HEK293T (cell line): ENCODE measurements at regions not wholly inside any gene's neighbourhood (a gene's known extent, or its start where the extent isn't known, plus 50 kb on each side); places are given as distances from the start of the nearest gene placed in this dataset.

Experiments used
- CTCF ChIA-PET: fragments of 350-600 bp; formaldehyde crosslinking; extraction: SDS; loops from one replicate; lab custom pipeline; 2021; ENCODE audit warnings: antibody characterized with exemption, inconsistent platforms; lab: Yijun Ruan, JAX
- POLR2A ChIA-PET: fragments of 350-600 bp; formaldehyde crosslinking; extraction: SDS; loops from one replicate; lab custom pipeline; 2020; ENCODE audit warnings: antibody characterized with exemption, inconsistent platforms; lab: Yijun Ruan, JAX
- DNase-seq: peaks from one replicate; pipeline ENCODE4 v3.0.0; 2012; ENCODE audit warnings: mixed read lengths; ENCODE audit errors: extremely low spot score
- ARNT ChIP-seq: fragments of 450-650 bp; IDR thresholded peaks from 2 replicates; pipeline ENCODE4 v1.6.1; 2017; ENCODE audit warnings: mild to moderate bottlenecking
- BHLHE40 ChIP-seq: fragments of 450-650 bp; IDR thresholded peaks from 2 replicates; pipeline ENCODE4 v1.6.1; 2016; ENCODE audit warnings: mild to moderate bottlenecking, moderate library complexity, borderline replicate concordance
- CTBP1 ChIP-seq: fragments of 450-650 bp; IDR thresholded peaks from 2 replicates; pipeline ENCODE4 v1.6.1; 2016; ENCODE audit warnings: borderline replicate concordance
- ELF4 ChIP-seq: fragments of 450-650 bp; IDR thresholded peaks from 2 replicates; pipeline ENCODE4 v1.6.1; 2017; ENCODE audit warnings: antibody characterized with exemption
- FOXA1 ChIP-seq: fragments of 450-650 bp; IDR thresholded peaks from 2 replicates; pipeline ENCODE4 v1.6.1; 2016; ENCODE audit warnings: mild to moderate bottlenecking
- FOXK2 ChIP-seq: fragments of 450-650 bp; IDR thresholded peaks from 2 replicates; pipeline ENCODE4 v1.6.1; 2016; ENCODE audit warnings: mild to moderate bottlenecking
- FOXM1 ChIP-seq: fragments of 450-650 bp; IDR thresholded peaks from 2 replicates; pipeline ENCODE4 v1.6.1; 2017; ENCODE audit warnings: mild to moderate bottlenecking, borderline replicate concordance
- HDGF ChIP-seq: fragments of 450-650 bp; IDR thresholded peaks from 2 replicates; pipeline ENCODE4 v1.6.1; 2017; ENCODE audit warnings: antibody characterized with exemption, borderline replicate concordance
- L3MBTL2 ChIP-seq: fragments of 450-650 bp; conservative IDR thresholded peaks from 2 replicates; pipeline ENCODE4 v1.6.1; 2016; ENCODE audit warnings: mild to moderate bottlenecking
- LEF1 ChIP-seq: fragments of 450-650 bp; IDR thresholded peaks from 2 replicates; pipeline ENCODE4 v1.6.1; 2017; ENCODE audit warnings: mild to moderate bottlenecking, borderline replicate concordance
- NFRKB ChIP-seq: fragments of 450-650 bp; IDR thresholded peaks from 2 replicates; pipeline ENCODE4 v1.6.1; 2016; ENCODE audit warnings: mild to moderate bottlenecking, moderate library complexity
- SP1 ChIP-seq: fragments of 450-650 bp; IDR thresholded peaks from 2 replicates; pipeline ENCODE4 v1.6.1; 2017
- SUZ12 ChIP-seq: fragments of 450-650 bp; IDR thresholded peaks from 2 replicates; pipeline ENCODE4 v1.6.1; 2016; ENCODE audit warnings: mild to moderate bottlenecking
- TARDBP ChIP-seq: fragments of 450-650 bp; IDR thresholded peaks from 2 replicates; pipeline ENCODE4 v1.6.1; 2016
- ZNF384 ChIP-seq: fragments of 450-650 bp; IDR thresholded peaks from 2 replicates; pipeline ENCODE4 v1.6.1; 2016
- TF ChIP-seq, protein P1 (sequence below): fragments of 450-650 bp; IDR thresholded peaks from 2 replicates; pipeline ENCODE4 v1.6.1; 2016

DNA sequence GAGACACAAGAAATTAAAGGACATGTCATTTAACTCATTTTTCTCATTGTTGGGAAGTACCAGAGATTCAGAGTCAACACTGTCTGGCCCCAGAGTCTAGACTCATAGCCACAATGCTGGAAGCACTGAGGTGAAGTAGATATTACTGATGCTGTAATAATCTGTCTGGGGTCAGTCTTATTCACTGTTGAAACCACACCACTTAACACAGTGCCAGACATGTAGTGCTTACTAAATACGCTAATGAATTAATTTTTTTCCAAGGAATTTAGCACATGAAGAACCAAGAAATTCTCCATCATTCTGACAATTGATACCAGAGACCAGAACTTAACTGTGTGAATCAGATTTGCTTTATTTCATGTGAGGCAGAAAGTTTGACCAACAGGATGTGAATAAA is 150.8 kb upstream of the STAC start:
- POLR2A ChIA-PET = no interaction called here
- TF ChIP-seq ARNT = no peak
- no peak for TF ChIP-seq LEF1
- no peak for TF ChIP-seq SP1
- TF ChIP-seq FOXA1 = no peak
- TF ChIP-seq NFRKB = no peak
- no peak for TF ChIP-seq SUZ12
- no peak for TF ChIP-seq FOXM1
- TF ChIP-seq FOXK2 = no peak
- no peak for TF ChIP-seq TARDBP
- no peak for TF ChIP-seq HDGF
- TF ChIP-seq, protein P1, sequence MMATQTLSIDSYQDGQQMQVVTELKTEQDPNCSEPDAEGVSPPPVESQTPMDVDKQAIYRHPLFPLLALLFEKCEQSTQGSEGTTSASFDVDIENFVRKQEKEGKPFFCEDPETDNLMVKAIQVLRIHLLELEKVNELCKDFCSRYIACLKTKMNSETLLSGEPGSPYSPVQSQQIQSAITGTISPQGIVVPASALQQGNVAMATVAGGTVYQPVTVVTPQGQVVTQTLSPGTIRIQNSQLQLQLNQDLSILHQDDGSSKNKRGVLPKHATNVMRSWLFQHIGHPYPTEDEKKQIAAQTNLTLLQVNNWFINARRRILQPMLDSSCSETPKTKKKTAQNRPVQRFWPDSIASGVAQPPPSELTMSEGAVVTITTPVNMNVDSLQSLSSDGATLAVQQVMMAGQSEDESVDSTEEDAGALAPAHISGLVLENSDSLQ = no peak
- no peak for TF ChIP-seq BHLHE40
- no peak for TF ChIP-seq ZNF384
- no peak for TF ChIP-seq L3MBTL2
- no peak for DNase-seq
- CTCF ChIA-PET = no interaction called here

DNA sequence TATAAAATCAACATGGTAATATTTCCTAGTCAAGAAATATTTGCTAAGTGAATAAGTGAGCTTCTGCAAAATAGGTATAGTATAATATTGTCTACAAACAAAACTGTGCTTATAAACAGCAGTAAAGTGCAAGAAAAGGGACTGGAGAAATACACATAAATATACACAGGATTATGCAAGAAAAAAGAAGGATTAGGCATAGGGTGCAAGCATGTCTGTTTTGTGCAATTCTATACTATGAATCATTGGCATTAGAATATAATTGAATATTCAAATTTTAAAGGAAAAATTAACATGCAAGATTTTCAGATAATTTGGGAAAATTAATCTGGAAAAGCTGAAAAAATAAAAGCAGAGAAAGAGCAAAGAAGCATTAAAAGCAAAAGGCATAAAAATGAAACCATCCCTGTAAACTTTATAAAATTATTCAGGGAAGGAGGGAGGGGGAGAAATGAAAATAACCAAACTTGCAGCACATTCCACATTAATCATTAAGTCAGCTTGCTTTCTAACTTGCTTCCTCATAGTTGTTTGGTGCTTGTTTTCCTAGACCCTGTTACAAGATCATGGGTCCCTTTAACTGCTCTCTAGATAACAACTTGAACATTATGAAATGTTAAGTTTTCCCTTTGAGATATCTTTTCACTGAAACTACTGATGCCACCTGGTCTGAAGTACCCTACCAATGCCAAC is 147.4 kb upstream of the STAC start:
- DNase-seq = no peak
- CTCF ChIA-PET = no interaction called here
- TF ChIP-seq FOXK2 (no peak), FOXM1 (no peak), SP1 (no peak), ZNF384 (no peak), ELF4 (no peak), LEF1 (no peak), NFRKB (no peak), SUZ12 (no peak)
- TF ChIP-seq, protein P1 = no peak
- POLR2A ChIA-PET = no interaction called here

DNA sequence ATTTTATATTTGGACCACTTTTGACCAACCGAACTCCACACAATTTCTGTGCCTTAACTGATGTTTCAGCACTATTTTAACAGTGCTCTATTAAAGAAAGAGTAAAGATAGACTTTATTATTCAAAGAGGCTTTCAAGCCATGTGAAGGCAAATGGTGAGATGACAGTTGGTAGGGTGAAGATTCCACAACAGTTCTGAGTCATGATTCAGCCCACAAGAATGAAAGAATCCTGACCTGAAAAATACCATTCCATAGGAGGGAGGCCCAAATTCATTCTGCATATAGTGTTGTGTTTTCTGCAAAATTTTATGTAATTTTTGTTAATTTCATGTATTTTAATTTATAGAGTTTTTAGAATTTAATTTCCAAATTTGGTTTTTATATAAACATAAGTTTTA is 135.6 kb upstream of the STAC start:
- CTCF ChIA-PET = no interaction called here
- POLR2A ChIA-PET = no interaction called here
- no peak for TF ChIP-seq SP1
- TF ChIP-seq BHLHE40 = no peak
- TF ChIP-seq FOXA1 = no peak
- TF ChIP-seq L3MBTL2 = no peak
- no peak for TF ChIP-seq FOXK2
- no peak for TF ChIP-seq NFRKB
- no peak for TF ChIP-seq HDGF
- no peak for TF ChIP-seq CTBP1
- no peak for TF ChIP-seq LEF1
- TF ChIP-seq, protein P1 = no peak
- no peak for TF ChIP-seq TARDBP
- TF ChIP-seq ELF4 = no peak
- no peak for TF ChIP-seq ARNT
- no peak for TF ChIP-seq ZNF384
- no peak for TF ChIP-seq FOXM1
- no peak for TF ChIP-seq SUZ12
- DNase-seq = no peak

DNA sequence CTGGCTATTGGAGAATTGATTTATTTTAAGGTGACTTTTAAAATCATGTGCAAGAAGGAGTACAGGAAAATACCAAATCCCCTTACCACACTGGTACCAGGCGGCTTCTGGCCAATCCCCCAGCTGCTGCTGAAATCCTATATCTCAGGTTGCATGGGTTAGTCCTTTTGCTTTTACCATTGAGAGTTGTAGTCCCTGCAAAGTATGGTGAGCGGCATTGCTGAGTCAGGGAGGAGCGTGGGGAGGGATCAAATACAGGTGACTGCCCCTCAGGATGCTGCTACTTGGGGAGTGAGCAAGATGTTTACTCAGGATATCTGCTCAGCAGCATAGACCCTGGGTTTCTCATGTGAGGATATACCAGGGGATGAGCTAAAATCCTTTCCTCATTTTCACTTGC is 131.9 kb upstream of the STAC start:
- no peak for DNase-seq
- ChIA-PET CTCF (no interaction called here), POLR2A (no interaction called here)
- TF ChIP-seq FOXM1 = no peak
- no peak for TF ChIP-seq ARNT
- no peak for TF ChIP-seq FOXK2

DNA sequence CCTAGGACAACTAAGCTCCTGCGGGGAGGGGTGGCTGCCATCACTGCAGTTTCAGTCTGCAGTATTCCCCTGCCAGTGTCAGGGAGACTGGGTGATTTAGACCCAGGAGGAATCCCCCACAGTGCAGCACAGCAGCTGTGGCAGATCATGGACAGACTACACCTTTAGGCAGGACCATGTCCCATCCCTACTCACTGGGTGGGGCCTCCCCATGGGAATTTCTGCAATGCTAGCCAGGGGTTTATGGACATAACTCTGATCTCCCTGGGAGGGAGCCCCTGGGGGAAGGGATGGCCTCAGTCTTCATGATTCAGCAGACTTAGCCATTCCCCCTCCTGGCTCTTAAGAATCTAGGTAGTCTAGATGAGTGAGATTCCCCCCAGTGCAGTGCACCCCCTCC is 130.1 kb upstream of the STAC start:
- CTCF ChIA-PET = no interaction called here
- TF ChIP-seq FOXK2 (no peak), BHLHE40 (no peak), TARDBP (no peak), HDGF (no peak), ZNF384 (no peak), ARNT (no peak), LEF1 (no peak), FOXA1 (no peak), ELF4 (no peak), SP1 (no peak), FOXM1 (no peak)
- POLR2A ChIA-PET = no interaction called here
- no peak for DNase-seq

DNA sequence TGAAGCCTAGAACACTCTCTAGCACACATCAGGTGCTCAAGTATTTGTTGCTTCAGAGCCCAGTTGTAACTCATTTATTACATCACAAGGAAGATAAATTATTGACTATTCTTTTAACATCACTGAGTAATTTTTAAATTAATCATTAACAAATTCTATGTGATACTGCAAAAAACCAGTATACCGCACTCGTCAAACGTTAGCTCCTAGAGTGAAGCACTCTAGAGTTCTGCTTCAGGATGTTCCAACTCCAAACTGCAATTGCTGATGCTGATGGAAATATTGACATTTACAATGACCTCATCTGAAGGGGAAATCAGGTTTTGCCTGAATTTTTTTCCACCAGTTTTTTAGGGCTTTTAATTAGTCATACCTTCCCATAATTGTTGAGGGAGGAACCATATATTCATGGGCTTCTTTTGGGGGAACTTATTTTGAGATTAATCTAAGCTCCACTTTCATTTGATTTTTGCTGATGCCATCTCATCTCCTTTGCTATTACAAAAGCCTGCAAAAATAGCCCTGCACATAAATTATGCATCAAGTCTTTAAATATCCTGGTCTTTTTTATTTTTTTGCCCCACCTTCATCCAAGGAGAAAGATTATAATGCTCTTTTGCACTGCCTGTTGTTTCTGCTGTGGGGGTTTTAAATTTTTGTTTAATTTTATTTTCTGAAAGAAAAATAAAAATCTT is 123.0 kb upstream of the STAC start:
- CTCF ChIA-PET = no interaction called here

More for the DNA sequence above, 123.0 kb upstream of the STAC start:
- DNase-seq = no peak
- TF ChIP-seq FOXK2 = no peak
- TF ChIP-seq ELF4 = no peak
- no peak for TF ChIP-seq TARDBP
- no peak for TF ChIP-seq LEF1
- no peak for TF ChIP-seq L3MBTL2
- TF ChIP-seq, protein P1 = no peak
- no peak for TF ChIP-seq SP1
- no peak for TF ChIP-seq FOXM1
- no peak for TF ChIP-seq ZNF384
- no peak for TF ChIP-seq CTBP1
- no peak for TF ChIP-seq BHLHE40
- no peak for TF ChIP-seq HDGF
- TF ChIP-seq SUZ12 = no peak
- no peak for TF ChIP-seq ARNT
- TF ChIP-seq FOXA1 = no peak
- no peak for TF ChIP-seq NFRKB
- POLR2A ChIA-PET = no interaction called here
